ENCODE measurements at regions not wholly inside any gene's neighbourhood (a gene's known extent, or its start where the extent isn't known, plus 50 kb on each side); places are given as distances from the start of the nearest gene placed in this dataset.
"Not testable (repeated sequence)": the region's sequence is repeated elsewhere in the genome, so short reads cannot be mapped to it uniquely, and the experiment has no call there.

- DNase-seq (ENCODE audit: extremely low read depth, low read depth), result not testable (repeated sequence)
These were observed 118.5 kb upstream of the DEFB108B start for GRCh38 chr11:71714510-71714909.

- not testable (repeated sequence) for DNase-seq (ENCODE audit: extremely low read depth, low read depth)
These were observed 111.2 kb upstream of the DEFB108B start for GRCh38 chr11:71721840-71722239.

- not testable (repeated sequence) for DNase-seq (ENCODE audit: extremely low read depth, low read depth)
These were observed 109.0 kb upstream of the DEFB108B start for GRCh38 chr11:71723991-71724390.

- not testable (repeated sequence) for DNase-seq (ENCODE audit: extremely low read depth, low read depth)
These were observed 102.3 kb upstream of the DEFB108B start for GRCh38 chr11:71730748-71731147.

GRCh38 chr11:71734368-71734767 is 98.6 kb upstream of the DEFB108B start:
- DNase-seq (ENCODE audit: extremely low read depth, low read depth), result not testable (repeated sequence)

- not testable (repeated sequence) for DNase-seq (ENCODE audit: extremely low read depth, low read depth)
These were observed 94.7 kb upstream of the DEFB108B start for GRCh38 chr11:71738317-71738716.

GRCh38 chr11:71743385-71743784 is 89.6 kb upstream of the DEFB108B start:
- not testable (repeated sequence) for DNase-seq (ENCODE audit: extremely low read depth, low read depth)

- not testable (repeated sequence) for DNase-seq (ENCODE audit: extremely low read depth, low read depth)
These were observed 87.3 kb upstream of the DEFB108B start for GRCh38 chr11:71745656-71746055.

GRCh38 chr11:71746263-71746662 is 86.7 kb upstream of the DEFB108B start:
- not testable (repeated sequence) for DNase-seq (ENCODE audit: extremely low read depth, low read depth)

GRCh38 chr11:71748965-71749620 is 83.9 kb upstream of the DEFB108B start:
- not testable (repeated sequence) for DNase-seq (ENCODE audit: extremely low read depth, low read depth)

- not testable (repeated sequence) for DNase-seq (ENCODE audit: extremely low read depth, low read depth)
These were observed 82.1 kb upstream of the DEFB108B start for GRCh38 chr11:71750908-71751307.

GRCh38 chr11:71764695-71765491 is 68.1 kb upstream of the DEFB108B start:
- DNase-seq (ENCODE audit: extremely low read depth, low read depth), result not testable (repeated sequence)

- DNase-seq (ENCODE audit: extremely low read depth, low read depth), result not testable (repeated sequence)
These were observed 66.0 kb upstream of the DEFB108B start for GRCh38 chr11:71767016-71767415.

GRCh38 chr11:71772193-71772592 is 60.8 kb upstream of the DEFB108B start:
- DNase-seq (ENCODE audit: extremely low read depth, low read depth), result not testable (repeated sequence)

GRCh38 chr11:71774603-71775222 is 58.3 kb upstream of the DEFB108B start:
- no peak for DNase-seq (ENCODE audit: extremely low read depth, low read depth)

GRCh38 chr11:71780116-71780515 is 52.9 kb upstream of the DEFB108B start:
- DNase-seq (ENCODE audit: extremely low read depth, low read depth), result not testable (repeated sequence)

- not testable (repeated sequence) for DNase-seq (ENCODE audit: extremely low read depth, low read depth)
These were observed 52.2 kb upstream of the DEFB108B start for GRCh38 chr11:71780771-71781170.

GRCh38 chr11:71781491-71781890 is 51.5 kb upstream of the DEFB108B start:
- DNase-seq (ENCODE audit: extremely low read depth, low read depth), result not testable (repeated sequence)

GRCh38 chr11:71782229-71782861 is 50.7 kb upstream of the DEFB108B start:
- not testable (repeated sequence) for DNase-seq (ENCODE audit: extremely low read depth, low read depth)

- not testable (repeated sequence) for DNase-seq (ENCODE audit: extremely low read depth, low read depth)
These were observed 49.8 kb upstream of the DEFB108B start for GRCh38 chr11:71783191-71783590.
